Lung (tissue), 11 donors: ENCODE measurements at regions not wholly inside any gene's neighbourhood (a gene's known extent, or its start where the extent isn't known, plus 50 kb on each side); places are given as distances from the start of the nearest gene placed in this dataset.

Experiments used
- ATAC-seq: fragments of 200-7000 bp; cut with Tn5 transposase; one replicate; pipeline ENCODE4 v1.9.1; 2020; ENCODE audit warnings: moderate number of reproducible peaks; ENCODE audit not compliant: insufficient read depth, low FRiP score
- DNase-seq, 3 donors: peaks; one replicate each; pipeline ENCODE4 v3.0.0-alpha.2; 2013 to 2017
- H3K27ac ChIP-seq, 2 donors: one replicate each; pipeline ENCODE4 v1.5.1; 2013; ENCODE audit warnings: mild to moderate bottlenecking in 2 of 2, moderate library complexity in 2 of 2, control low read depth in 1 of 2, inconsistent platforms in 1 of 2, low read depth in 1 of 2, low read length in 1 of 2
- H3K27me3 ChIP-seq, 3 donors: one replicate each; pipeline ENCODE4 v1.5.1; 2013; ENCODE audit warnings: low read length in 2 of 3; ENCODE audit not compliant: control insufficient read depth in 3 of 3, insufficient read depth in 3 of 3
- H3K36me3 ChIP-seq, 4 donors: one replicate each; pipeline ENCODE4 v1.5.1; 2013; ENCODE audit warnings: low read length in 4 of 4, mild to moderate bottlenecking in 1 of 4, moderate library complexity in 1 of 4; ENCODE audit not compliant: control insufficient read depth in 4 of 4, insufficient read depth in 4 of 4
- H3K4me1 ChIP-seq, 5 donors: one replicate each; pipeline ENCODE4 v1.5.1; 2013; ENCODE audit warnings: low read length in 5 of 5, mild to moderate bottlenecking in 2 of 5, moderate library complexity in 1 of 5; ENCODE audit not compliant: control insufficient read depth in 5 of 5, insufficient read depth in 5 of 5
- H3K4me3 ChIP-seq: one replicate; pipeline ENCODE4 v1.5.1; 2013; ENCODE audit warnings: mild to moderate bottlenecking, control low read depth, moderate library complexity
- H3K9ac ChIP-seq, 2 donors: one replicate each; pipeline ENCODE4 v1.5.1; 2013; ENCODE audit warnings: low read length in 2 of 2, control low read depth in 1 of 2; ENCODE audit not compliant: insufficient read depth in 1 of 2
- H3K9me3 ChIP-seq, 4 donors: one replicate each; pipeline ENCODE4 v1.5.1; 2013; ENCODE audit warnings: low read length in 3 of 4, mild to moderate bottlenecking in 1 of 4, moderate library complexity in 1 of 4; ENCODE audit not compliant: control insufficient read depth in 4 of 4, insufficient read depth in 3 of 4
- WGBS, 2 donors: extraction: QIAGEN DNeasy Blood & Tissue Kit; methylation state at CpG; one replicate each; pipeline ENCODE4 v1.1.7; 2013; 5-methylcytosine and 5-hydroxymethylcytosine counted together
- TF ChIP-seq, protein P1 (sequence below): IDR thresholded peaks from 2 replicates; pipeline ENCODE4 v1.5.1; 2012; ENCODE audit warnings: mild to moderate bottlenecking; ENCODE audit errors: control extremely low read depth, extremely low read depth
- donor health status: control.
- donor health status: control.
- donor health status: Bipolar disorder and iron deficiency.
- donor health status: healthy.
- donor health status: DM: yes; HTN: yes; CAD: no.

DNA sequence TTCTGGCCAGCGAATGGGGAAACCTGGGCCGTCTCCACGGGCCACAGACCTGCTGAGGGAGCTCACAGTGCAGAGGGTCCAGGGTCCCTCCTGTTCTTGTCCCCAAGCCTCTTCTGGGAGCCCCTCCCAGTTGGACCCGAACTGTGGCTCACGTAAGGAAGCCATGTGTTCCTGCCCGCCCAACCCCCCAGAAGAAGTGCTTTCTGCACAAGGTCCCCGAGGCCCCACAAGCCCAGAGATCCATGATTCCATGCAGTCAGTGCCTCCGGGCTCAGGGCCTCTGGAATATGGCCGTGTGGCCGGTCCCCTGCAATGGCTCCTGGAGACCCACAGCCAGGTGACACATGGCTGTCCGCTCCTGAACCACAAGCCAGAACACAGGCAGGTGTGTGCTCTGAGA, 272.4 kb downstream of the C16orf95 start:
- WGBS, 2 donors, result 86 to 92% methylated on average over 11 of the region's 11 CpGs

DNA sequence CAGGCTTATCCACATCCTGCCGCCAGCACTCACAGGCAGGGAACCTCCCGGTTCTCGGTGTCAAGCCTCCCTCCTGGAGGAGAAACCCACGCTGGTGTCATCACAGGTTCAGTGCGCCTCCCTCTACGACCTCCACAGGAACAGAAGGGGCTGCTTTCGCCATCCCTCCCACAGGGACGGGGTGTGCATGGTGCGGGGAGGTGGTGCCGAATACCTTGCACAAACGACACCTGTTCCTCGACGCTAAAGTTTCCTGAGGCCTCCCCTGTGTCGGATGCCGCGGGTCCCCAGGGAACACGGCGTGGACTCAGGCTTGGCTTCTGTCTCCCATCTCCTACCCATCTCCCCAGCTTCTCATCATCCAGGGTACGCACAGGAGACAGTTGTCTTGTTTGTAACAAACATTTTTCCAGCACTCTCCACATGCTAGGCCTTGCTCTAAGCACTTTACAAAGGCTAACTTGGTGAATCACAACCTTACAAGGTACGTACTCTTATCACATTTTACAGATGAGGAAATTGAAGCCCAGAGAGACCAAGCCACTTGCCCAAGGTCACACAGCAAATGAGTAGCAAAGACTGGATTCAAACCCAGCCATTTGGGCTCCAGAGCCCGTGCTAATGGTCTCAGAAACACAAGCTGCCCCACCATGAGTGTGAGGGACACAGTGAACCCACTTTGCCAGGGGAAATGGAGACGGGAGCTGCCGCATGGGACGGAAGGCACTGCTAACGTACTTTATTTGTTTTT, 271.6 kb downstream of the C16orf95 start:
- DNase-seq (no peak), ATAC-seq (no peak)
- no peak overlapping the region for H3K9ac ChIP-seq
- peaks cover 0 to 11% (median 4%) of the 10 kb centered on the region in 5 donors for H3K4me1 ChIP-seq
- H3K4me3 ChIP-seq, result no peak overlapping the region
- TF ChIP-seq, protein P1, sequence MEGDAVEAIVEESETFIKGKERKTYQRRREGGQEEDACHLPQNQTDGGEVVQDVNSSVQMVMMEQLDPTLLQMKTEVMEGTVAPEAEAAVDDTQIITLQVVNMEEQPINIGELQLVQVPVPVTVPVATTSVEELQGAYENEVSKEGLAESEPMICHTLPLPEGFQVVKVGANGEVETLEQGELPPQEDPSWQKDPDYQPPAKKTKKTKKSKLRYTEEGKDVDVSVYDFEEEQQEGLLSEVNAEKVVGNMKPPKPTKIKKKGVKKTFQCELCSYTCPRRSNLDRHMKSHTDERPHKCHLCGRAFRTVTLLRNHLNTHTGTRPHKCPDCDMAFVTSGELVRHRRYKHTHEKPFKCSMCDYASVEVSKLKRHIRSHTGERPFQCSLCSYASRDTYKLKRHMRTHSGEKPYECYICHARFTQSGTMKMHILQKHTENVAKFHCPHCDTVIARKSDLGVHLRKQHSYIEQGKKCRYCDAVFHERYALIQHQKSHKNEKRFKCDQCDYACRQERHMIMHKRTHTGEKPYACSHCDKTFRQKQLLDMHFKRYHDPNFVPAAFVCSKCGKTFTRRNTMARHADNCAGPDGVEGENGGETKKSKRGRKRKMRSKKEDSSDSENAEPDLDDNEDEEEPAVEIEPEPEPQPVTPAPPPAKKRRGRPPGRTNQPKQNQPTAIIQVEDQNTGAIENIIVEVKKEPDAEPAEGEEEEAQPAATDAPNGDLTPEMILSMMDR, result no peak
- H3K27ac ChIP-seq, result no peak overlapping the region
- H3K36me3 ChIP-seq, result no peaks in the 10 kb centered on the region
- H3K9me3 ChIP-seq, result no peaks in the 10 kb centered on the region
- peaks cover 0 to 21% (median 20%) of the 10 kb centered on the region in 3 donors for H3K27me3 ChIP-seq
- WGBS, 2 donors, result 80 to 85% methylated on average over 25 of the region's 25 CpGs

More for the DNA sequence above, 272.4 kb downstream of the C16orf95 start:
- H3K9me3 ChIP-seq, result no peaks in the 10 kb centered on the region
- TF ChIP-seq, protein P1, result no peak
- H3K36me3 ChIP-seq, result no peaks in the 10 kb centered on the region
- ATAC-seq (no peak), DNase-seq (no peak)
- H3K27ac ChIP-seq, result no peak overlapping the region
- H3K4me1 ChIP-seq, result peaks cover 0 to 11% (median 4%) of the 10 kb centered on the region in 5 donors
- no peak overlapping the region for H3K4me3 ChIP-seq
- no peak overlapping the region for H3K9ac ChIP-seq
- peaks cover 0 to 22% (median 20%) of the 10 kb centered on the region in 3 donors for H3K27me3 ChIP-seq

DNA sequence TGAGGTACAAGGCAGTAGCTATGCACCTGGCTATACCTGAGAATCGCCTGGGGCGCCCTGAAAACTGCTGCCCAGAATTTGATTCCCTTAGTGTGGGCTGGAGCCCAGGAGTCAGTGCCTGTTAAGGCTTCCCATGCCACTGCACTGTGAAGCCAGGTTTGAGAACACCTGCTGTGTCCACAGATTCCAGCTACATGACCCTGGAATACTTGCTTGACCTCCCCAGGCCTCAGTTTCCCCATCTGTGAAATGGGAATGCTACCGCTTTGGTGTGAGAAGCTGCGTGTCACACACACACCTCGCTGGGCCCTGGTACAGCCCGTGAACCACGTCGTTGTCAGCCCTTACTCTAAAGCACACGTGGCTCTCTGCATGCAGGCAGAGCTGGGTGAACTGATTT, 271.0 kb downstream of the C16orf95 start:
- DNase-seq (no peak), ATAC-seq (no peak)
- TF ChIP-seq, protein P1, result no peak
- peaks cover 0 to 11% (median 4%) of the 10 kb centered on the region in 5 donors for H3K4me1 ChIP-seq
- H3K4me3 ChIP-seq, result no peak overlapping the region
- no peak overlapping the region for H3K9ac ChIP-seq
- peaks cover 0 to 21% (median 20%) of the 10 kb centered on the region in 3 donors for H3K27me3 ChIP-seq
- H3K27ac ChIP-seq, result no peak overlapping the region
- no peaks in the 10 kb centered on the region for H3K36me3 ChIP-seq
- 91 to 94% methylated on average over 9 of the region's 9 CpGs for WGBS, 2 donors
- H3K9me3 ChIP-seq, result no peaks in the 10 kb centered on the region
